GM12878 (cell line): ENCODE measurements at regions not wholly inside any gene's neighbourhood (a gene's known extent, or its start where the extent isn't known, plus 50 kb on each side); places are given as distances from the start of the nearest gene placed in this dataset.

Experiments used
- ATAC-seq: fragments of 200-7000 bp; cut with Tn5 transposase; 3 replicates; pipeline ENCODE4 v1.9.1; 2020; ENCODE audit warnings: mild to moderate bottlenecking, moderate library complexity
- BruUV-seq: library from RNA; stranded (reverse); fragments of 400-500 nt; replicated peaks from 2 replicates; lab custom pipeline; 2021; lab: Mats Ljungman, UMichigan
- CTCF ChIA-PET: fragments of 300-600 bp; sonication (Branson Sonifier 250); formaldehyde crosslinking; extraction: SDS; loops from one replicate; lab custom pipeline; 2021; ENCODE audit warnings: inconsistent platforms; lab: Yijun Ruan, JAX
- POLR2A ChIA-PET: fragments of 350-600 bp; formaldehyde crosslinking; extraction: SDS; loops from one replicate; lab custom pipeline; 2021; ENCODE audit warnings: inconsistent platforms; lab: Charles Lee
- RAD21 ChIA-PET: fragments of 300-600 bp; sonication (Branson Sonifier 250); formaldehyde crosslinking; loops from one replicate; lab custom pipeline; 2023; ENCODE audit warnings: antibody characterized with exemption; ENCODE audit not compliant: unreplicated experiment; lab: Charles Lee
- SMC1A ChIA-PET: fragments of 300-600 bp; sonication (Branson Sonifier 250); formaldehyde crosslinking; loops from one replicate; lab custom pipeline; 2023; ENCODE audit not compliant: unreplicated experiment, uncharacterized antibody; lab: Charles Lee
- DNase-seq: peaks from one replicate; pipeline ENCODE4 v3.0.0-alpha.2; 2011; ENCODE audit warnings: low read depth, low spot score
- FAIRE-seq: peaks from 3 replicates; lab custom pipeline; 2011; peaks lifted over from hg19 to GRCh38; lab: Jason Lieb, UNC
- H2AFZ ChIP-seq: 2 replicates; pipeline ENCODE4 v1.6.0; 2011; ENCODE audit warnings: low read depth, low read length, control low read depth; ENCODE audit not compliant: control insufficient read depth
- H3K27ac ChIP-seq: 2 replicates; pipeline ENCODE4 v1.5.1; 2011; ENCODE audit warnings: control low read depth; ENCODE audit not compliant: control insufficient read depth, insufficient read depth
- H3K27me3 ChIP-seq, 2 experiments: replicated peaks in 1 of 2; 2 replicates each; pipeline versions ENCODE4 v1.6.0 to v1.6.1; 2011; ENCODE audit warnings: low read length in 1 of 2; ENCODE audit not compliant: control insufficient read depth in 2 of 2, insufficient read depth in 2 of 2
- H3K36me3 ChIP-seq, 2 experiments: 2 replicates each; pipeline ENCODE4 v1.5.1; 2011; ENCODE audit warnings: low read length in 1 of 2; ENCODE audit not compliant: control insufficient read depth in 2 of 2, insufficient read depth in 2 of 2
- H3K4me1 ChIP-seq: 2 replicates; pipeline ENCODE4 v1.6.1; 2011; ENCODE audit warnings: mild to moderate bottlenecking, low read length, moderate library complexity, mixed read lengths; ENCODE audit not compliant: control insufficient read depth, insufficient read depth
- H3K4me2 ChIP-seq: 2 replicates; pipeline ENCODE4 v1.6.0; 2011; ENCODE audit warnings: control low read depth; ENCODE audit not compliant: control insufficient read depth, insufficient read depth
- H3K4me3 ChIP-seq: fragments of 200-600 bp; sonication (generic); 2 replicates; pipeline ENCODE4 v1.5.1; 2016
- H3K79me2 ChIP-seq: 2 replicates; pipeline ENCODE4 v1.6.0; 2011; ENCODE audit warnings: low read length; ENCODE audit not compliant: control insufficient read depth, insufficient read depth
- H3K9ac ChIP-seq: 2 replicates; pipeline ENCODE4 v1.8.0; 2011; ENCODE audit warnings: low read length, control low read depth, mixed read lengths; ENCODE audit not compliant: control insufficient read depth, insufficient read depth
- H3K9me3 ChIP-seq: replicated peaks from 3 replicates; pipeline ENCODE4 v1.5.1; 2011; ENCODE audit warnings: mild to moderate bottlenecking, low read length; ENCODE audit not compliant: control insufficient read depth, insufficient read depth
- H4K20me1 ChIP-seq: 2 replicates; pipeline ENCODE4 v1.6.0; 2011; ENCODE audit not compliant: control insufficient read depth, insufficient read depth
- DPF2 ChIP-seq: fragments of 450-650 bp; IDR thresholded peaks from 2 replicates; pipeline ENCODE4 v1.6.1; 2017; ENCODE audit warnings: mild to moderate bottlenecking
- NFIC ChIP-seq: IDR thresholded peaks from 2 replicates; pipeline ENCODE4 v1.6.1; 2012; ENCODE audit warnings: low read depth, mild to moderate bottlenecking, inconsistent platforms, low read length, moderate library complexity
- NFXL1 ChIP-seq: fragments of 450-650 bp; IDR thresholded peaks from 2 replicates; pipeline ENCODE4 v1.6.1; 2017; ENCODE audit warnings: antibody characterized with exemption, mild to moderate bottlenecking, borderline replicate concordance
- NFYB ChIP-seq: IDR thresholded peaks from 2 replicates; pipeline ENCODE4 v1.6.1; 2011; ENCODE audit warnings: low read depth, mild to moderate bottlenecking, low read length, improper control_type of control experiment, moderate library complexity; ENCODE audit not compliant: insufficient read depth
- NR2C2 ChIP-seq: IDR thresholded peaks from 2 replicates; pipeline ENCODE4 v1.6.1; 2011; ENCODE audit warnings: borderline replicate concordance, low read depth; ENCODE audit not compliant: control insufficient read depth, insufficient read length
- POLR2AphosphoS5 ChIP-seq: IDR thresholded peaks from 2 replicates; pipeline ENCODE4 v1.6.1; 2011; ENCODE audit warnings: mild to moderate bottlenecking, low read length, inconsistent platforms
- POU2F2 ChIP-seq: IDR thresholded peaks from 3 replicates; pipeline ENCODE4 v1.6.1; 2011; ENCODE audit warnings: low read depth, mild to moderate bottlenecking, low read length, borderline replicate concordance
- SMARCA5 ChIP-seq: fragments of 450-650 bp; IDR thresholded peaks from 2 replicates; pipeline ENCODE4 v1.6.1; 2017; ENCODE audit warnings: mild to moderate bottlenecking
- SPI1 ChIP-seq: IDR thresholded peaks from 2 replicates; pipeline ENCODE4 v1.6.1; 2011; ENCODE audit warnings: low read depth, mild to moderate bottlenecking, low read length, moderate library complexity, borderline replicate concordance; ENCODE audit not compliant: insufficient read depth
- ZZZ3 ChIP-seq: IDR thresholded peaks from 2 replicates; pipeline ENCODE4 v1.6.1; 2011; ENCODE audit warnings: low read depth; ENCODE audit not compliant: control insufficient read depth, insufficient read length
- whole genome bisulfite sequencing: methylation state at CpG from one replicate; pipeline ENCODE4 v1.1.6; 2016; ENCODE audit warnings: low lambda C conversion rate; ENCODE audit not compliant: insufficient replicate concordance, insufficient coverage; ENCODE audit errors: missing lambda C conversion rate; 5-methylcytosine and 5-hydroxymethylcytosine counted together
- in situ Hi-C: fragments of 300-500 bp; cut with MboI; formaldehyde crosslinking; loops from 9 replicates; pipeline ENCODE4 v1.14.3; 2018; ENCODE audit warnings: mixed read lengths
- intact Hi-C: fragments of 100-400 bp; cut with micrococcal nuclease; formaldehyde crosslinking; loops from one replicate; pipeline ENCODE4 v1.14.2; 2022; ENCODE audit not compliant: unreplicated experiment
- TF ChIP-seq, protein P1 (sequence below): IDR thresholded peaks from 2 replicates; pipeline ENCODE4 v1.6.1; 2012; ENCODE audit warnings: low read depth, low read length, improper control_type of control experiment

DNA sequence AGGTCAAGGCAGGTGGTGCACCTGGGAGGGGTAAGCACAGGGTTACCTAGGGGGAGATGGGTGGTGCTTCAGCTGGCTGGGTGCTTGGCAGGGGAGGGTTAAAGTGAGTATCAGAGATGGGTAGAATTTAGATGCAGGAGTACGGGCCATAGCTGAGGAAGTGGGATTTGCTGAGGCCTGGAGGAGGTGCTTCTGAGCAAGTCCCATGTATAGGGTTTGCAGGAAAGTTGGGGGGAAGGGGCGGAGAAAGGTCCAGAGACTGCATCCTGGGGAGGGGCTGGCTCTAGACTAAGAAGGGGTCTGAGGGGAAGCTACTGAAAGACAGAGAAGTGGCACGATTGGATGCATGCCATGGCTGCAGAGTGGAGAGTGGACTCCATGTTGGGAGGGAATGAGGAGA lies 281.6 kb upstream of the ZNF32 start:
- H3K27ac ChIP-seq: no peak overlapping the region
- no peaks in the 10 kb centered on the region for H3K79me2 ChIP-seq
- H3K9me3 ChIP-seq: no peaks in the 10 kb centered on the region; the same call in 2 of the 3 replicates
- no peak overlapping the region for H3K4me3 ChIP-seq
- ATAC-seq (no peak), DNase-seq (no peak), FAIRE-seq (no peak)
- TF ChIP-seq, protein P1, sequence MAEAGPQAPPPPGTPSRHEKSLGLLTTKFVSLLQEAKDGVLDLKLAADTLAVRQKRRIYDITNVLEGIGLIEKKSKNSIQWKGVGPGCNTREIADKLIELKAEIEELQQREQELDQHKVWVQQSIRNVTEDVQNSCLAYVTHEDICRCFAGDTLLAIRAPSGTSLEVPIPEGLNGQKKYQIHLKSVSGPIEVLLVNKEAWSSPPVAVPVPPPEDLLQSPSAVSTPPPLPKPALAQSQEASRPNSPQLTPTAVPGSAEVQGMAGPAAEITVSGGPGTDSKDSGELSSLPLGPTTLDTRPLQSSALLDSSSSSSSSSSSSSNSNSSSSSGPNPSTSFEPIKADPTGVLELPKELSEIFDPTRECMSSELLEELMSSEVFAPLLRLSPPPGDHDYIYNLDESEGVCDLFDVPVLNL: no peak
- no peak for TF ChIP-seq NFIC
- no peak for TF ChIP-seq POLR2AphosphoS5
- no peak for TF ChIP-seq SMARCA5
- no peak for TF ChIP-seq DPF2
- intact Hi-C loops (no loop called here), in situ Hi-C loops (no loop called here)
- POLR2A ChIA-PET: no interaction called here
- H3K4me1 ChIP-seq: no peaks in the 10 kb centered on the region
- H3K4me2 ChIP-seq: no peak overlapping the region
- BruUV-seq: no TSS peak
- no peaks in the 10 kb centered on the region; a peak in 1 of 4 replicates for H3K27me3 ChIP-seq
- RAD21 ChIA-PET: no interaction called here
- CTCF ChIA-PET: no interaction called here
- no peak overlapping the region for H3K9ac ChIP-seq
- SMC1A ChIA-PET: no interaction called here
- WGBS: 20% methylated on average over 3 of the region's 3 CpGs
- no peaks in the 10 kb centered on the region for H3K36me3 ChIP-seq
- no peaks in the 10 kb centered on the region for H4K20me1 ChIP-seq
- H2AFZ ChIP-seq: no peak overlapping the region

- Histone ChIP-seq H3K4me1 (no peaks in the 10 kb centered on the region), H3K4me3 (no peak overlapping the region), H2AFZ (no peak overlapping the region), H3K9ac (no peak overlapping the region), H3K79me2 (no peaks in the 10 kb centered on the region), H3K27ac (no peak overlapping the region), H3K9me3 (no peaks in the 10 kb centered on the region; the same call in 2 of the 3 replicates), H3K36me3 (no peaks in the 10 kb centered on the region), H4K20me1 (no peaks in the 10 kb centered on the region), H3K4me2 (no peak overlapping the region), H3K27me3 (no peaks in the 10 kb centered on the region; a peak in 1 of 4 replicates)
- WGBS: 46% methylated on average over 6 of the region's 6 CpGs
- no peak for TF ChIP-seq NFXL1
- no peak for TF ChIP-seq NR2C2
- TF ChIP-seq POU2F2: no peak
- no peak for TF ChIP-seq NFYB
- TF ChIP-seq SPI1: no peak
- no peak for TF ChIP-seq ZZZ3
- FAIRE-seq: no peak
- BruUV-seq: no TSS peak
- POLR2A ChIA-PET: no interaction called here
- CTCF ChIA-PET: no interaction called here
- no peak for DNase-seq
- no peak for ATAC-seq
- in situ Hi-C loops: no loop called here
- SMC1A ChIA-PET: interaction anchor here (0.5 to 1.7 kb wide), 2 partner anchors 10 to 182 kb away, joined by 4 read pairs; no protein-coding TSS in a partner anchor
- intact Hi-C loops: no loop called here
- RAD21 ChIA-PET: no interaction called here
Measured at GRCh38 chr10:43929122-43929521, 280.4 kb upstream of the ZNF32 start.
